Neural cell (in vitro differentiated cells): ENCODE measurements at regions not wholly inside any gene's neighbourhood (a gene's known extent, or its start where the extent isn't known, plus 50 kb on each side); places are given as distances from the start of the nearest gene placed in this dataset.

Experiments
- H2AFZ ChIP-seq: fragments of 200-600, 300-800 bp; sonication (generic), shearing (Covaris generic); 2 replicates; pipeline ENCODE4 v1.6.0; 2014; ENCODE audit warnings: low read depth, mild to moderate bottlenecking, antibody characterized with exemption, low read length, moderate library complexity
- H3F3A ChIP-seq: fragments of 200-600 bp; shearing (Covaris generic); 2 replicates; pipeline ENCODE4 v1.6.1; 2016; ENCODE audit warnings: mild to moderate bottlenecking, moderate library complexity, mixed read lengths, antibody characterized with exemption, low read length; ENCODE audit not compliant: insufficient read depth, poor library complexity, severe bottlenecking
- H3K27ac ChIP-seq: fragments of 200-600, 300-800 bp; sonication (generic), shearing (Covaris generic); 2 replicates; pipeline ENCODE4 v1.5.1; 2014; ENCODE audit warnings: mild to moderate bottlenecking, low read length, moderate library complexity
- H3K27me3 ChIP-seq: fragments of 300-800, 200-600 bp; sonication (generic), shearing (Covaris generic); 2 replicates; pipeline ENCODE4 v1.6.0; 2014; ENCODE audit warnings: mild to moderate bottlenecking, low read depth, low read length, moderate library complexity; ENCODE audit not compliant: insufficient read depth
- H3K36me3 ChIP-seq: fragments of 300-800, 200-600 bp; sonication (generic), shearing (Covaris generic); 2 replicates; pipeline ENCODE4 v1.5.1; 2014; ENCODE audit warnings: mild to moderate bottlenecking, antibody characterized with exemption, low read length, moderate library complexity; ENCODE audit not compliant: insufficient read depth
- H3K4me2 ChIP-seq: fragments of 300-800, 200-600 bp; sonication (generic), shearing (Covaris generic); 2 replicates; pipeline ENCODE4 v1.6.0; 2014; ENCODE audit warnings: mild to moderate bottlenecking, low read length
- H3K4me3 ChIP-seq: fragments of 300-800, 200-600 bp; sonication (generic), shearing (Covaris generic); 2 replicates; pipeline ENCODE4 v1.5.1; 2014; ENCODE audit warnings: mild to moderate bottlenecking, low read length, moderate library complexity
- H3K79me2 ChIP-seq: fragments of 200-600 bp; shearing (Covaris generic); replicated peaks from 2 replicates; pipeline ENCODE4 v1.6.0; 2014; ENCODE audit warnings: mild to moderate bottlenecking, low read length, moderate library complexity; ENCODE audit not compliant: insufficient read depth
- H3K9ac ChIP-seq: fragments of 300-800, 200-600 bp; sonication (generic), shearing (Covaris generic); 2 replicates; pipeline ENCODE4 v1.6.1; 2016; ENCODE audit warnings: mild to moderate bottlenecking, low read length, mixed read lengths
- H3K9me2 ChIP-seq: fragments of 200-600 bp; shearing (Covaris generic); 2 replicates; pipeline ENCODE4 v1.6.1; 2016; ENCODE audit warnings: mild to moderate bottlenecking, low read length, mixed read lengths; ENCODE audit not compliant: insufficient read depth
- H3K9me3 ChIP-seq: fragments of 200-600, 300-800 bp; sonication (generic), shearing (Covaris generic); 2 replicates; pipeline ENCODE4 v1.6.1; 2016; ENCODE audit warnings: mild to moderate bottlenecking, mixed run types, low read length, moderate library complexity, mixed read lengths
- H4K20me1 ChIP-seq: fragments of 200-600 bp; shearing (Covaris generic); 2 replicates; pipeline ENCODE4 v1.6.1; 2016; ENCODE audit warnings: mild to moderate bottlenecking, mixed run types; ENCODE audit not compliant: insufficient read depth
- EP300 ChIP-seq: fragments of 450-650 bp; conservative IDR thresholded peaks from 2 replicates; pipeline ENCODE4 v1.6.1; 2014; ENCODE audit warnings: antibody characterized with exemption, mild to moderate bottlenecking, moderate library complexity; ENCODE audit not compliant: poor library complexity, severe bottlenecking
- EZH2 ChIP-seq: fragments of 200-600, 300-800 bp; shearing (Covaris generic), sonication (generic); IDR thresholded peaks from 2 replicates; pipeline ENCODE4 v1.6.1; 2014; ENCODE audit warnings: antibody characterized with exemption, low read length, borderline replicate concordance, mild to moderate bottlenecking; ENCODE audit not compliant: insufficient read depth, poor library complexity, severe bottlenecking
- MXI1 ChIP-seq: fragments of 450-650 bp; conservative IDR thresholded peaks from 2 replicates; pipeline ENCODE4 v1.6.1; 2014; ENCODE audit warnings: antibody characterized with exemption, mild to moderate bottlenecking; ENCODE audit not compliant: poor library complexity, severe bottlenecking
- POLR2AphosphoS5 ChIP-seq: IDR thresholded peaks from 2 replicates; pipeline ENCODE4 v1.6.1; 2012
- RAD21 ChIP-seq: fragments of 450-650 bp; conservative IDR thresholded peaks from 2 replicates; pipeline ENCODE4 v1.6.1; 2014; ENCODE audit warnings: antibody characterized with exemption, mild to moderate bottlenecking, moderate library complexity
- REST ChIP-seq: IDR thresholded peaks from 2 replicates; pipeline ENCODE4 v1.6.1; 2012; ENCODE audit warnings: borderline replicate concordance
- SMC3 ChIP-seq: fragments of 450-650 bp; conservative IDR thresholded peaks from 2 replicates; pipeline ENCODE4 v1.6.1; 2014; ENCODE audit warnings: antibody characterized with exemption, mild to moderate bottlenecking, moderate library complexity; ENCODE audit not compliant: poor library complexity
- TAF1 ChIP-seq: IDR thresholded peaks from 2 replicates; pipeline ENCODE4 v1.6.1; 2012; ENCODE audit warnings: low read depth
- TF ChIP-seq, protein P1 (sequence below): fragments of 450-650 bp; IDR thresholded peaks from 2 replicates; pipeline ENCODE4 v1.5.1; 2014; ENCODE audit warnings: antibody characterized with exemption, mild to moderate bottlenecking, moderate library complexity; ENCODE audit not compliant: poor library complexity, severe bottlenecking

- Histone ChIP-seq H4K20me1 (no peaks in the 10 kb centered on the region), H3K9me3 (no peaks in the 10 kb centered on the region), H3K4me3 (no peak overlapping the region), H2AFZ (no peak overlapping the region), H3K9me2 (no peaks in the 10 kb centered on the region), H3K27ac (no peak overlapping the region), H3K9ac (no peak overlapping the region), H3K27me3 (no peaks in the 10 kb centered on the region), H3K36me3 (no peaks in the 10 kb centered on the region), H3K4me2 (no peak overlapping the region), H3F3A (no peaks in the 10 kb centered on the region), H3K79me2 (no peaks in the 10 kb centered on the region)
- TF ChIP-seq POLR2AphosphoS5 (no peak), SMC3 (no peak), MXI1 (no peak), REST (no peak), EP300 (no peak), EZH2 (no peak), RAD21 (no peak), TAF1 (no peak)
- TF ChIP-seq, protein P1, sequence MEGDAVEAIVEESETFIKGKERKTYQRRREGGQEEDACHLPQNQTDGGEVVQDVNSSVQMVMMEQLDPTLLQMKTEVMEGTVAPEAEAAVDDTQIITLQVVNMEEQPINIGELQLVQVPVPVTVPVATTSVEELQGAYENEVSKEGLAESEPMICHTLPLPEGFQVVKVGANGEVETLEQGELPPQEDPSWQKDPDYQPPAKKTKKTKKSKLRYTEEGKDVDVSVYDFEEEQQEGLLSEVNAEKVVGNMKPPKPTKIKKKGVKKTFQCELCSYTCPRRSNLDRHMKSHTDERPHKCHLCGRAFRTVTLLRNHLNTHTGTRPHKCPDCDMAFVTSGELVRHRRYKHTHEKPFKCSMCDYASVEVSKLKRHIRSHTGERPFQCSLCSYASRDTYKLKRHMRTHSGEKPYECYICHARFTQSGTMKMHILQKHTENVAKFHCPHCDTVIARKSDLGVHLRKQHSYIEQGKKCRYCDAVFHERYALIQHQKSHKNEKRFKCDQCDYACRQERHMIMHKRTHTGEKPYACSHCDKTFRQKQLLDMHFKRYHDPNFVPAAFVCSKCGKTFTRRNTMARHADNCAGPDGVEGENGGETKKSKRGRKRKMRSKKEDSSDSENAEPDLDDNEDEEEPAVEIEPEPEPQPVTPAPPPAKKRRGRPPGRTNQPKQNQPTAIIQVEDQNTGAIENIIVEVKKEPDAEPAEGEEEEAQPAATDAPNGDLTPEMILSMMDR, result no peak
Measured at GRCh38 chr16:65934443-65934842, 432.0 kb upstream of the CDH5 start.

DNA sequence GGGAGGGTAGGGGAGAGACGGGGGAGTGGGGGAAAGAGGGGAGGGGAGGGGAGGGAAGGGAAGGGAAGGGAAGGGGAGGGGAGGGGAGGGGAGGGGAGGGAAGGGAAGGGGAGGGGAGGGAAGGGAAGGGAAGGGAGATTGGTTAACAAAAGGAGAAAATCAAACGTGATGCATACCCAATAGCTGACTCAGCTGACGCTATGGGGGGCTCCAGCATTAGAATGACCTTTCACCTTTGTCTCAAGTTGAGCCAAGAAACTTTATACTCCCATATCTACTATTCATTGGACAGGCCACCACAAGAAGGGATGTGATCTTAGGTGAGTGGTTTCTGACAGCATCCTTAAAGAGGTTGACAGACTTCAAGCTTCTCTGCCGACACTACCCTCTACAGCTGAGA, 432.8 kb upstream of the CDH5 start:
- H3K9ac ChIP-seq, result no peak overlapping the region
- no peaks in the 10 kb centered on the region for H3K9me3 ChIP-seq
- H3F3A ChIP-seq, result no peaks in the 10 kb centered on the region
- TF ChIP-seq SMC3, result no peak
- no peak for TF ChIP-seq REST
- TF ChIP-seq EP300, result no peak
- TF ChIP-seq POLR2AphosphoS5, result no peak
- TF ChIP-seq, protein P1, result no peak
- no peak for TF ChIP-seq RAD21
- no peak for TF ChIP-seq MXI1
- TF ChIP-seq EZH2, result no peak
- TF ChIP-seq TAF1, result no peak
- H3K27ac ChIP-seq, result no peak overlapping the region
- no peaks in the 10 kb centered on the region for H4K20me1 ChIP-seq
- no peaks in the 10 kb centered on the region for H3K9me2 ChIP-seq
- no peak overlapping the region for H3K4me2 ChIP-seq
- H2AFZ ChIP-seq, result no peak overlapping the region
- no peak overlapping the region for H3K4me3 ChIP-seq
- H3K79me2 ChIP-seq, result no peaks in the 10 kb centered on the region
- H3K27me3 ChIP-seq, result no peaks in the 10 kb centered on the region
- H3K36me3 ChIP-seq, result no peaks in the 10 kb centered on the region
